Fibroblast of upper back skin (primary cell): ENCODE measurements at regions not wholly inside any gene's neighbourhood (a gene's known extent, or its start where the extent isn't known, plus 50 kb on each side); places are given as distances from the start of the nearest gene placed in this dataset.
"Not testable (repeated sequence)": the region's sequence is repeated elsewhere in the genome, so short reads cannot be mapped to it uniquely, and the experiment has no call there.

Experiments used
- DNase-seq: peaks from one replicate; pipeline ENCODE4 v3.0.0-alpha.2; 2013

DNA sequence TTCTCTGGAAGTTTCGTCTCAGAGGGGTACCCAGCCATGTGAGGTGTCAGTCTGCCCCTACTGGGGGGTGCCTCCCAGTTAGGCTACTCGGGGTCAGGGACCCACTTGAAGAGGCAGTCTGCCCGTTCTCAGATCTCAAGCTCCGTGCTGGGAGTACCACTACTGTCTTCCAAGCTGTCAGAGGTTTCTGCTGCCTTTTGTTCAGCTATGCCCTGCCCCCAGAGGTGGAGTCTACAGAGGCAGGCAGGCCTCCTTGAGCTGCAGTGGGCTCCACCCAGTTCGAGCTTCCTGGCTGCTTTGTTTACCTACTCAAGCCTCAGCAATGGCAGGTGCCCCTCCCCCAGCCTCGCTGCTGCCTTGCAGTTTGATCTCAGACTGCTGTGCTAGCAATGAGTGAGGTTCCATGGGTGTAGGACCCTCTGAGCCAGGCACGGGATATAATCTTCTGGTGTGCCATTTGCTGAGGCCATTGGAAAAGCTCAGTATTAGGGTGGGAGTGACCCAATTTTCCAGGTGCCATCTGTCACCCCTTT lies 71.0 kb upstream of the SH3GLB1 start:
- DNase-seq: not testable (repeated sequence)

- no peak for DNase-seq
Observed at GRCh38 chr1:86633921-86634320, 70.5 kb upstream of the SH3GLB1 start.

DNA sequence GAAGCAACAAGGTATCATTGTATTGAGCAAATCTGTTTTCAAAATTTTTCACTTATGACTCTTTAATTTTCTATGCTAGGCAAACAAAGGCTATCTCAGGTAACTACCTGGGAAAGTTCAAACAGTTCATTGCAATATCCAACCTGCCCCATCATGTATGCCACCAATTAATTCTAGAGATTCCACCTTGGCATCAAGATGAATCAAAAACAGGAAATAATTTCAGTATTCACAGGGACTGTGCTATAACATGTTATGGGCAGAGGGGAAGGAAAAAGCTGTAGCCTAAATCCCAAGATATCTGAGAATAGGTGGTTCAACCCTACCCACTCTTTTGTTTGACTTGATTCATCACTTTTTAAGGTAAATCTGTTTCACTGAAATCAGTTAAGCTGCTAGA lies 67.5 kb upstream of the SH3GLB1 start:
- no peak for DNase-seq

- peak; percentile 2 for DNase-seq
Observed at GRCh38 chr1:86640161-86640670, 64.2 kb upstream of the SH3GLB1 start.

DNA sequence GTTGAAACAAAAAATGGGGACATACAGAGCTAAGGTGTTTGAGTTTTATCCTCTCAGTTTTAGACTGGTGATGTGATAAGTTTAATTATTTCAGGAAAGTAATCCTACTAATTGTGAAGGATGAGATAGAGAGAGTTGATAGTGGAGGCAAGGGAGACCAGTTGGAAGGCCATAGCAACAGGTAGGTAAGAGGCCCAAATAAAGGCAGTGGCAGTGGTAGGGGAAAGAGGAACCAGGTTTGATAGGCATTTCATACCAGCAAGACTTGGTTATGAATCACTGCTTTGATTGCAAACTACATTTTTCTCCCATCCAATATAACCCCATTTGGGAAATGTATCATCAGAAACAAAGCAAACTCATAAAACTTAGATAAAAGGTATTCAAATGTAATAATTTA lies 63.1 kb upstream of the SH3GLB1 start:
- DNase-seq: no peak

- DNase-seq: not testable (repeated sequence)
Observed at GRCh38 chr1:86644655-86645054, 59.7 kb upstream of the SH3GLB1 start.

DNA sequence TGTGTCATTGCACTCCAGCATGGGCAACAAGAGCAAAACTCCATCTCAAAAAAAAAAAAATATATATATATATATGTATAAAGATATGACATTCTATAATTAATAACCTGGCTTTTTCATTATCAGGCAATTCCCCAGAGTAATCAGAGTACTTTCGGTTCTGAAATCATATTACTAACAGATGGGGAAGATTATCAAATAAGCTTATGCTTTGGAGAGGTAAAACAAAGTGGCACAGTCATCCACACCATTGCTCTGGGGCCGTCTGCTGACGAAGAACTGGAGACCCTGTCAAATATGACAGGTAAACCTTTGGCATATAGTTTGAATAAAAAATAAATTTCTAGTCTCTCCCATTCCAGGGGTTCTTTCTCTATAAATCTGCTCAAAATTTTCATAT lies 58.5 kb upstream of the SH3GLB1 start:
- DNase-seq: no peak

DNA sequence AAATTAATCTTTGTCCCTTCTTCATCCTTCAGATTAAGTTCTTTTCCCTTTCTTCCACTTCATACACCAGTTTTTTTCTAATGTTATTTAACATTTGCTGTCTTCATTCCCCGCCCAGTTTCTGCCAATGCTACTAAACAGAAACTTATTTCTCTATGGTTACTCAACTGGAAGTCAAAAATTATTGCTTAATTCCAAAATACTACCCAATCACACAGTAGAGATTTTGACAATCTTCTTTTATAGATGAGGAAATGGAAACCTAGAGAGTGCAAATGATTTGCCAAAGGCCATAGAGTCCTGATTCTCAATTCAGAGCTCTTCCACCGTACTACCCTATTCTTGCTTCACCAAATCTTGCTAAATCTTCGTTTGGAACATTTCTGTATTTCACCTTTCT lies 58.1 kb upstream of the SH3GLB1 start:
- no peak for DNase-seq

- peak; percentile 62 for DNase-seq
Observed at GRCh38 chr1:86648255-86648654, 56.1 kb upstream of the SH3GLB1 start.

GRCh38 chr1:86649618-86650017 lies 54.8 kb upstream of the SH3GLB1 start:
- no peak for DNase-seq

GRCh38 chr1:86650065-86650464 lies 54.3 kb upstream of the SH3GLB1 start:
- DNase-seq: no peak
